ENCODE measurements at regions not wholly inside any gene's neighbourhood (a gene's known extent, or its start where the extent isn't known, plus 50 kb on each side); places are given as distances from the start of the nearest gene placed in this dataset.
A peak's percentile ranks its signal among the peaks of the same experiment; 100 is the strongest.

DNA sequence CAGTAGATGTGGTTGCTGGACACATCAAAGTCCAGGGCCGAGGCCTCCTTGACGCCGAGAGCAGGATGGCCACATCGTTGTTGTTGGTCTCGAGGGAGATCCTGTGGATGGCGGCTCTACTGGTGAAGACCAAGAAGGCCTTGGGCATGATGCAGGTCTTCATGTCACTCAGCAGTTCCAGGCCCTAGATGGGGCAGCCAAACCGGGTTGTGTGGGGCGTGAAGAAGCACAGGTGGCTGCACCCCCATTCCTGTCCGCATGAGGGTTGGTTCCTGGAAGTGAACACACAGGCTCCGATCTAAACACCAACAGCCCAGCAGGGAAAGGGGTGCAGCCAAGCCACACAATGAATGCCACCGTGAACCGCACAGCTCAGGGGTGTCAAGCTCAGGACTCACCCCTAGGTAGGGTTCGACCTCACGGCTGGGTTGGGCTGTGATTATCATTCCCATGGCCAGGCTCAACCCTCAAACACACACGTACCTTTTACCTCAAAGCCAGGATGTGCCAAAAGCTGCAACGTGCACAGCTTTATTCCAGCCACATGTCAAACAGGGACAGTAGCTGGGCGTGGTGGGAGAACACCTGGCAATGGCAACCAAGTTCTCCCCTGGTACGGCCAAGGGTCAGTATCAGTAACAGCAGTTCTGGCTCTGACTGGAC is 132.3 kb downstream of the CRYBB2 start:
- DNase-seq: no peak

- DNase-seq: no peak
Observed at GRCh38 chr22:25352294-25352680, 132.8 kb downstream of the CRYBB2 start.

- no peak for DNase-seq
Observed at GRCh38 chr22:25353516-25354445, 134.3 kb downstream of the CRYBB2 start.

DNA sequence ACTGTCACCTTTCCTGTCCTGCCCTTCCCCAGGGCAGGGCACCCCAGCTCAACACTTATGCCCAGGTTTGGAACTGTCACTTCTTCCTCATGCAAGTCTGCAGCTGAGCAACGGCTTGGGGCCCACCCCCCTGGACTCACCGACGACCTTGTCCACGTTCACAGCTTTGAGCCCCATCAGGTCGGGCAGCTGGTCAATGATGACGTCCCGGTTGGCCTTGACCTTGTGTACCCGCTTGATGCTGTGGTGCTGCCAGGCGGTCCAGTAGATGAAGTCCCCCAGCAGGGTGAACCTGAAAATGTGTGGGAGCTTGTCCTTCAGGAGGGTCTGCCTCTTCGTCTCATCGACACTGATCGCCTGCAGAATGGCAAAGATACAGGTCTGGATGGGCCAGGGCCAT is 135.0 kb downstream of the CRYBB2 start:
- DNase-seq: no peak

GRCh38 chr22:25357132-25357455 is 137.7 kb downstream of the CRYBB2 start:
- DNase-seq: no peak

GRCh38 chr22:25357606-25358420 is 138.4 kb downstream of the CRYBB2 start:
- no peak for DNase-seq

- no peak for DNase-seq
Observed at GRCh38 chr22:25358421-25359170, 139.2 kb downstream of the CRYBB2 start.

- no peak for DNase-seq
Observed at GRCh38 chr22:25359601-25360261, 140.3 kb downstream of the CRYBB2 start.

GRCh38 chr22:25360411-25360810 is 141.0 kb downstream of the CRYBB2 start:
- DNase-seq: no peak

- DNase-seq: no peak
Observed at GRCh38 chr22:25360891-25361645, 141.6 kb downstream of the CRYBB2 start.

- no peak for DNase-seq
Observed at GRCh38 chr22:25361899-25362214, 142.4 kb downstream of the CRYBB2 start.

DNA sequence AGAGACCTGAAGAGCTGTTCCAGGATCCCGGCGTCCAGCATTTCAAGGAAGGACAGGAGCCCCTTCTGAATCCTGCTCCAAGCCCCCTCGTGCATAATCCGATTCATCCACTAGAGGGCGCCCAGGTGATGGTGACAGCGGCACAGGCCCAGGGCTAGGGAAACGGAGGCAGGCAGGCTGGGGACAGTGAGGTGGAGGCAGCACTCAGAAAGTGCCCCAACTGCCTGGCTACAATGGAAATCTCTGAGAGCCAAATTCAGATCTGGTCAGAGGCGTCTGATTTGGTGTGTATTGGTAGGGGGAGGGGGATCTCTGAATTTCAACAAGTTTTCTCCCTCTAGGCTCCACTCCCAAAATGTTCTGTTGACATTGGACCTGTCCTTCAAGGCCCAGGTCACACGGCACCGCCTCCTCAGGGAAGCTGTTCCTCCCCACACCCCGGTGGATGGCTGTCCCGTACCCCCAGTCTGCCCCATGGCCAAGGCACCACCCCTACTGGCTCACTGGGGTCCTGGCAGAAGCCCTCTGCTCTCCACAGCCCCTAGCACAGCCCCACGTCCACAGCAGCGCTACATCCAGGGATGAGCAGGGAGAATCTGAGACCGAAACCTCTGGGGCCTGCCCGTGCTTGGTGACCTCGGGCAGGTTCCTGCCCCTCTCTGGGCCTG is 142.9 kb downstream of the CRYBB2 start:
- DNase-seq: peak; percentile 44 to 47

DNA sequence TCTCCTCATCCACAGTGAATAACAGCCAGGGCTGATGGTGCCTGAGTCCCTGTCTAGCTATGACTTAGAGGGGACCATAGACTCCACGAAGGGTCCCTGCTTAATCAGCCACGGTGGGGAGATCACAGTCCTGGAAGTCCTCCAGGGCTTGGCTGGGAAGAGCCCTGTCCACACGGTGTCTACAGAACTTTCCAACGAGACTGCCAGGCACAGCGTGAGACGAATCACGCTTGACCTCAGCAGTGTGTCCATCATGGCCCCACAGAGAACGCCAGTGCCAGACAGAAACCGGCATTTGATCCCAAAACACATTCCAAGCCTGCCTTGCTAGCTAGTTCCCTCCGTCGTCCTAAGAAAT is 143.4 kb downstream of the CRYBB2 start:
- no peak for DNase-seq

- DNase-seq: no peak
Observed at GRCh38 chr22:25363474-25363873, 144.0 kb downstream of the CRYBB2 start.

DNA sequence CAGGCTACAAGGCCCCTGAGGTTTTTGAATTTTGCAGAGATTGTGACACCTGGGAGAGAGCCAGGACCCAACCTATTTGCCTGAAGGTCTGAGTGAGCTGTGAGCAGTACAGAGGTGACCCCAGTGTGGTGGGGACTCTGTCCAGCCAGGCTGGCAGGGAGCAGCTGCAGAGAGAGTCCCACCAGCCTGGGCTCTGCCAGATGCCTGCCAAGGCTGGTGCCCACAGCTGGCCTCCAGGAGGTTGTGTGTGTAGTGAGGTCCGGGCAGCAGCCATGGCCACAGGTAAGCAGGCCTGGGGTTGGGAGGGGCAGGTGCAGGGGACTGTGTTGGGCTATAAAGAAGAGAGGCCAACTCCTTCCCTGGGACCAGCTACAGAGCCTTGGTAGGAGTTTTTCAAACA is 144.8 kb downstream of the CRYBB2 start:
- no peak for DNase-seq

DNA sequence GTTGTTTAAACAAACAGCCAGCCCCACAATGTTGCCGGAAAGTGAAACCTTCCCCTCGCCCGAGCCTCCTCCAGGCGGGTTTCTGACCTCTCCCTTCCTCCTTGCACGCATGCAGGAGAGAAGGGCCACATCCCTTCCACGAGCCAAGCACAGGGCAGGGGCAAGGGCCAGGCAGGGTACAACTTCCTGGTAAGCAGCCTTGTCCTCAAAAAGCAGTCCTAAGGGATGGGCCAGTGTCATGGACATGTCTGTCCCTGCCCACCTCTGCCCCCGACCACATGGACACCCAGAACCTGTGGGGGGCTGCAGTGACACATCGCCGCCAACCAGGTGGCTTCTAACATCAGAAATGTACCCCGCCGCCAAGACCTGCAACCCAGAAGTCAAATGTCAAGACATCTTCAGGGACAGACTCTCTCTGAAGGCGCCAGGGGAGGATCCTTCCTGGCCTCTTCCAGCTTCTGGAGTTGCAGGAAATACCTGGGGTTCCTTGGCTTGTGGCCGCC is 145.3 kb downstream of the CRYBB2 start:
- no peak for DNase-seq

- no peak for DNase-seq
Observed at GRCh38 chr22:25365491-25366261, 146.2 kb downstream of the CRYBB2 start.

DNA sequence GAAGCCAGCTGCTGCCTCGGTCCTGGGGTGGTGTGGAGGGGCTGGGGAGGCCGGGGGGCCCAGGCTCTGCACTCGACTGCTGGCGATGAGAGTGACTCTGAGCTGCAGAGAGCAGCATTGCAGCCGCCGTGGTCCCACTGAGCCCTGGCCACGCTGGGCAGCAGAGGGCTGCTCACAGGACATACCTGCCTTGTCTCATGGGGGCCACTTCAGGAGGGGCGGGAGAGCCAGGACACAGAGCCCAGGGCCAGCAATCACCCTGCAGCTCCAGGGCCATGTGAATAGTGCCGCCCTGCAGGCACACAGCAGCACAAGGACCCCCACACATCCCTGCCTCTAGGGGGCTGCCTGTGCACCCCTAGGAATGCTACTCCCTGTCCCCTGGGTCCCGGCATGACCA is 147.0 kb downstream of the CRYBB2 start:
- DNase-seq: no peak

GRCh38 chr22:25366876-25367466 is 147.5 kb downstream of the CRYBB2 start:
- no peak for DNase-seq

DNA sequence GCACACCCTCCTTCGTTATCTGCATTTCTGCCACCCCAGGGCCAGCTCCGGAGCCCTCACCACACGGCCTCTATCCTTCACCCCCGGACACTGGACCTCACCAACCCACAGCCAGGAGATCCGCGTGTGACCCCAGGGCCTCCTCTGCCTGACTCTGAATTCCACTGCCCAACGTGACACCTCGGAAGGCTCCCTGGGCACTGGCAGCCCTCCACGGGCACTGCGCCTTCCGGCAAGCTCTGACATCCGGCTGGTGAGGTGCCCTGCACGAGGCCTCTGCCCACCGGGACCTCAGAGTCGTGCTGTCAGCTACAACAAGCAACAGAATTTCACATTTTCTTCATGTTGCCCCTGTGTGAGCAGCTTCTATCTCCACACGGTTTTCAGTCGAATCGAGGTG is 148.3 kb downstream of the CRYBB2 start:
- DNase-seq: no peak

Data from SHP77 (cell line).